BLaER1 treated with 17β-estradiol and CSF1 and Interleukin-3, amounts not matched to agents 10 nM and 100 nM (cell line): ENCODE measurements at regions not wholly inside any gene's neighbourhood (a gene's known extent, or its start where the extent isn't known, plus 50 kb on each side); places are given as distances from the start of the nearest gene placed in this dataset.
"Not testable (repeated sequence)": the region's sequence is repeated elsewhere in the genome, so short reads cannot be mapped to it uniquely, and the experiment has no call there.

Experiments
- H3K27ac ChIP-seq, 11 experiments: shearing (Covaris generic); formaldehyde crosslinking; 2 replicates each; pipeline ENCODE4 v1.8.1; 2022
- H3K27me3 ChIP-seq, 11 experiments: shearing (Covaris generic); formaldehyde crosslinking; 2 replicates each; pipeline ENCODE4 v1.8.1; 2022
- H3K36me3 ChIP-seq, 11 experiments: shearing (Covaris generic); formaldehyde crosslinking; 2 replicates each; pipeline ENCODE4 v1.8.1; 2022
- H3K4me1 ChIP-seq, 10 experiments: shearing (Covaris generic); formaldehyde crosslinking; 2 replicates each; pipeline ENCODE4 v1.8.1; 2022
- H3K4me2 ChIP-seq, 11 experiments: shearing (Covaris generic); formaldehyde crosslinking; 2 replicates each; pipeline ENCODE4 v1.8.1; 2022
- H3K4me3 ChIP-seq, 10 experiments: shearing (Covaris generic); formaldehyde crosslinking; 2 replicates each; pipeline ENCODE4 v1.8.1; 2022
- H3K9ac ChIP-seq, 11 experiments: shearing (Covaris generic); formaldehyde crosslinking; 2 replicates each; pipeline ENCODE4 v1.8.1; 2022
- H3K9me3 ChIP-seq, 11 experiments: shearing (Covaris generic); formaldehyde crosslinking; replicated peaks in 1 of 11; 2 replicates each; pipeline ENCODE4 v1.8.1; 2022
- H4K20me1 ChIP-seq, 11 experiments: shearing (Covaris generic); formaldehyde crosslinking; 2 replicates each; pipeline ENCODE4 v1.8.1; 2022
- Cebpa-rat ChIP-seq, 11 experiments: shearing (Covaris generic); IDR thresholded peaks; 2 replicates each; pipeline ENCODE4 v1.8.1; 2022

DNA sequence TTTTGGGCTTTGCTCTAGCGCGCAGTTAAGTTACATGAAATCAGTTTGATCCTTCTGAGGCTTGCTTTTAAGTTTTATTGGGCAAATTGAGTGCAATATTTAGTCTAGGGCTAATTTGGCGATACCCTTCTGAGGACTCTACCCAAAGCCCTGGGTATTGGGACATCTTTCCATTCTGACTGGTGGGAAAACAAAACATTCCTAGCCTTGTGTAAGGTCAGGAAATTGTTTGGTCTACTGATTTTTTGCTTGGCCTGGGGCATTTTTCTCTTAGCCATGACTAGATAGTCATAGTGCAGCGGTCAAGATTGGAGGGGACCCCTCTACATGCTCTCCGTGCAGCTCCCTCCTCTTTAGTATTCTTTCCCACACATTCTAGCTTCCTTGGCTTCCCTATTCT, 189.6 kb upstream of the PTGFR start:
- TF ChIP-seq Cebpa-rat (IDR thresholded peaks at IDR 0.05) = no peak
- no peaks in the 10 kb centered on the region for H3K4me1 ChIP-seq

DNA sequence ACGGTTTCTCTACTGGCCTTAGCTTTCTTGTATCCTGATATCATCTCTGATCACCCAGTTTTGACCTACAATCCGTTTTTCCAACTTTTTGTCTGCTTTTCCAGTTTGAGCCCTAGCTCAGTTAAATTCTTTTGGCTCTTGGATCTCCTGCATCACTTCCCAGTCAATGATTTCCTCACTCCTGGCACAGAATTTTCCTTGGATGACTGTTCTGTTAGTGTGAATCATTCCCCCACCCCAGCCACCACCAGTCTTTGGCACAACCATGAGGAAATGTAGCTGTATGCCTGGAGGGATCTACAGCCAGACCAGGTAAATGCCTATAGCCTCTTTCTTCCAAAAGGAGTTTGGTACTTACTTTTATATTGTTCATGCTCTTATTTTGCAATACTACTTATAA, 187.2 kb upstream of the PTGFR start:
- H3K4me1 ChIP-seq = no peaks in the 10 kb centered on the region
- H3K9ac ChIP-seq = no peak overlapping the region
- no peak overlapping the region for H3K4me3 ChIP-seq
- H3K27ac ChIP-seq = no peak overlapping the region
- H3K9me3 ChIP-seq = peaks cover 0 to 6% (median 0%) of the 10 kb centered on the region in 11 experiments; a peak in 1 of 22 replicates
- no peak for TF ChIP-seq Cebpa-rat (IDR thresholded peaks at IDR 0.05)
- no peaks in the 10 kb centered on the region; a peak in 1 of 22 replicates for H3K36me3 ChIP-seq
- H4K20me1 ChIP-seq = no peaks in the 10 kb centered on the region
- H3K4me2 ChIP-seq = no peak overlapping the region
- no peaks in the 10 kb centered on the region for H3K27me3 ChIP-seq

More for the DNA sequence above, 189.6 kb upstream of the PTGFR start:
- Histone ChIP-seq H3K27ac (no peak overlapping the region), H3K27me3 (no peaks in the 10 kb centered on the region), H3K4me2 (no peak overlapping the region), H3K9ac (no peak overlapping the region), H4K20me1 (no peaks in the 10 kb centered on the region), H3K9me3 (peaks cover 0 to 16% (median 0%) of the 10 kb centered on the region in 11 experiments; a peak in 5 of 22 replicates), H3K36me3 (no peaks in the 10 kb centered on the region; a peak in 1 of 22 replicates), H3K4me3 (no peak overlapping the region)

DNA sequence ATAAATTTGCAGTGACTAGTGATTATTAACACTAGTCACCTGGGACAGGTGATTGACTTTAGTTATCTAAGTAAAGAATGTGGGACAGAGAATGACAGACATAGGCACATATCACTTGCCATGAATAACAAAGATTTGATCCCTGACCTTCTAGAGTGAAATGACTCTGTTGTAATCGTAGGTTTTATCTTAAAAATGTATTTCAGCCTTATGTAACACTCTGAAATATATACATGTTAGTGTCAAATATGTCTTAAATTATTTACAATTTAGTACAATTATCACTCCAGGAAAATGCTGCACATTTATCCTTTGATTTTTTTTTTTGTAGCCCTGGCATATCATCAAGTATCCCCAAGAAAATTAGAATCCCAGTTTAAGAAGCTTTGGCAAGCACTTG, 186.4 kb upstream of the PTGFR start:
- TF ChIP-seq Cebpa-rat (IDR thresholded peaks at IDR 0.05) = no peak
- H3K27ac ChIP-seq = no peak overlapping the region

DNA sequence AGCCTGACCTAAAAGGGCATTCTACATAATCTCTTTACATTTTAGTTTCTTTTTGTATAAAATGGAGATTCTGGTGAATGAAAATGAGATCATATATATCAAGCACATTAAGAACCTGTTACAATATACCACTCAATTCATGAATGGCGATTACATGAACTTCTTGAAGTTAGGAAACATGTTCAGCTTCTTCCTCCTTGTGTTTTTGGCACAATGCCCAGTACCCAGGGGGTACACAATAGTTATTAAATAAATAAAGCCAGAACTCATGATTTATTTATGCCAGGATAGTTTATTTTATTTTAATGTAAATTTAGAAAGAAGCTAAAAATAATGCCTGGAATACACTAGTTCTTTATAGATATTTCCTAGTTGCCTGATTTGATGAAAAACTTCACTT, 186.0 kb upstream of the PTGFR start:
- Histone ChIP-seq H4K20me1 (no peaks in the 10 kb centered on the region), H3K27me3 (no peaks in the 10 kb centered on the region), H3K4me3 (no peak overlapping the region), H3K4me1 (no peaks in the 10 kb centered on the region), H3K9ac (no peak overlapping the region), H3K36me3 (no peaks in the 10 kb centered on the region), H3K9me3 (0 out of 22 replicates have a peak, but pooled peaks cover 0 to 5% (median 0%) of the 10 kb centered on the region in 11 experiments), H3K27ac (no peak overlapping the region), H3K4me2 (no peak overlapping the region)
- TF ChIP-seq Cebpa-rat (IDR thresholded peaks at IDR 0.05) = no peak

More for the DNA sequence above, 186.4 kb upstream of the PTGFR start:
- H3K4me1 ChIP-seq = no peaks in the 10 kb centered on the region
- H3K27me3 ChIP-seq = no peaks in the 10 kb centered on the region
- H4K20me1 ChIP-seq = no peaks in the 10 kb centered on the region
- no peak overlapping the region for H3K4me3 ChIP-seq
- no peak overlapping the region for H3K9ac ChIP-seq
- no peak overlapping the region for H3K4me2 ChIP-seq
- no peaks in the 10 kb centered on the region for H3K36me3 ChIP-seq
- H3K9me3 ChIP-seq = 0 out of 22 replicates have a peak, but pooled peaks cover 0 to 5% (median 0%) of the 10 kb centered on the region in 11 experiments

DNA sequence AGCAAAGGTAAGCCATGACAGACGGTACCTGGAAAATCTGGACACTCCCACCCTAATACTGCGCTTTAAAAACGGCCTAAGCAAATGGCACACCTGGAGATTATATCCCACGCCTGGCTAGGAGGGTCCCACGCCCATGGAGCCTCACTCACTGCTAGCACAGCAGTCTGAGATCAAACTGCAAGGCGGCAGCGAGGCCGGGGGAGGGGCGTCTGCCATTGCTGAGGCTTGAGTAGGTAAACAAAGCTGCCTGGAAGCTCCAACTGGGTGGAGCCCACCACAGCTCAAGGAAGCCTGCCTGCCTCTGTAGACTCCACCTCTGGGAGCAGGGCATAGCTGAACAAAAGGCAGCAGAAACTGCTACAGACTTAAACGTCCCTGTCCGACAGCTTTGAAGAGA, 180.5 kb upstream of the PTGFR start:
- not testable (repeated sequence) for H3K4me2 ChIP-seq, H3K9me3 ChIP-seq, H4K20me1 ChIP-seq, H3K4me3 ChIP-seq, H3K27ac ChIP-seq, H3K9ac ChIP-seq, H3K27me3 ChIP-seq, H3K36me3 ChIP-seq, H3K4me1 ChIP-seq

DNA sequence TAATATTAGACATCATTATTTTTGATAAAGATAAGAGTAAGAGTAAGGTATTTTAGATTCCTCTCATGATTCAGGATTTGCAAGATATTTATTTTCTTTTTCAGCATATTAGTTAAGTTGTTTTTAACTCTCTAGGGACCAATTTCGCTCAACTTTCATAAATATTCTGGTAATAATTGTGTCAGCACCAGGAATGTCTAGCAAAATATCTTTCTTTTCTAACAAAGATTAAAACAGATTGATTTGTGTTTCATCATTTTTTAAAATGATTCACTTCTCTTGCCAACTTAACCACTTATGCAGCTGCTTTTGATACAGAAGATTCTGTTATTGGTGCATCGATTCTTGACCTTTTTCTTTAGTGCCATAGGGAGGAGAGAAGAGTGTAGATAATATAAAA, 172.8 kb upstream of the PTGFR start:
- TF ChIP-seq Cebpa-rat (IDR thresholded peaks at IDR 0.05) = no peak
- H3K4me3 ChIP-seq = no peak overlapping the region
- no peaks in the 10 kb centered on the region for H3K27me3 ChIP-seq
- no peaks in the 10 kb centered on the region for H4K20me1 ChIP-seq
- H3K27ac ChIP-seq = no peak overlapping the region
- no peaks in the 10 kb centered on the region for H3K9me3 ChIP-seq
- no peak overlapping the region for H3K9ac ChIP-seq
- H3K4me2 ChIP-seq = no peak overlapping the region
- no peaks in the 10 kb centered on the region for H3K4me1 ChIP-seq
- H3K36me3 ChIP-seq = no peaks in the 10 kb centered on the region

DNA sequence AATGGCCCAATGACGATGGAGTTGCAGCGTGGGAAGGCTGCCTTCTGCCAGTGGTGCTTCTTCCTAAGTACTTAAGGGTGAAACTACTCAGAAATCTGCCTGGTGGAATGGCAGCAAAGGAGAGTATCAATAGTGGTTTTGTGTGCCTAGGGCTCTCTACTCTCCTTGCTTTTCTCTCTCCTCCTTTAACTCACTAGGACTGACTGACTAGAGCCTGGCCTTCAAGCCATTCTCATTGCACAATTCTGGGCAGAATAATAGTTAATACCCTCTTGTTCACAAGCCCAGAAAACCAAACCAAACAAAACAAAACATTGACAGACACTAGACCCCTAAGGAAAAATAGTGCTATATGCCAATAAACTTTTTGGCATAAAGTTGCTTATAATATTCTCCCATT, 171.2 kb upstream of the PTGFR start:
- Histone ChIP-seq H3K4me2 (no peak overlapping the region), H3K36me3 (no peaks in the 10 kb centered on the region), H3K27me3 (no peaks in the 10 kb centered on the region), H4K20me1 (no peaks in the 10 kb centered on the region), H3K27ac (no peak overlapping the region), H3K9me3 (no peaks in the 10 kb centered on the region), H3K9ac (no peak overlapping the region), H3K4me1 (no peaks in the 10 kb centered on the region), H3K4me3 (no peak overlapping the region)
- TF ChIP-seq Cebpa-rat (IDR thresholded peaks at IDR 0.05) = no peak

DNA sequence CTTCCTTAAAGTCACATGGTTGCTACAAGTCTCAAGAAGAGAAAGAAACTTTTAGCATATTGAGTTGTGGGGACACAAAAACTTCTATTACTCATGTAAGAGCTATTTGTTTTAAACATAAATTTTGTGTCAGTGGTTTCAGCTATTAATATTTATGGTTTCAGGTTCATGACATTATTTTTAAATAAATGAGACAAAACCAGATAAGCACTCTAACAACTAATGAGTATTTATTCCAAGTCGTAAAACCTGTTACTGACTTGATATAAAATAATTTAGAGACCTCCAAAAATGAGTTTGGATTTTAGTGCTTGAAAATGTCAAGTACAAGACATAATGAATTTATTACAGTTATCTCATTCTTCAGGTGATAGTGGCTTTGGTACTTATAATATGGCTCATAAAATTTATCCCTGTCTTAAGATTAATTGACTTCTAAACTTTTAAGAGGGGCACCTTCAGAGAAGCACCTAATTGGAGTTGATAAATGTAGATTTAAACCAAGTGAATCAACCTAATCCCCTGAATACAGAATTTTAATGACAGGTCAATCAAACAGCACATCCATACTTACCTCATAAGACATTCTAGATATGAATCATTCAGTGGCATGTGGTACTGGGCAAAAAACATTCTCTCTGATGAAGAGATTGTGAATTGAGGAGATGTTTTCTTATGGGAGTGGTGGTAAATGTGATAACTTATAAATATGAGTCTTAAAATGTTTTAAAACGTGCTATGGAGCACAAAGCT, 167.7 kb upstream of the PTGFR start:
- H4K20me1 ChIP-seq = no peaks in the 10 kb centered on the region
- H3K9me3 ChIP-seq = no peaks in the 10 kb centered on the region
- no peak overlapping the region for H3K4me3 ChIP-seq
- no peak overlapping the region for H3K4me2 ChIP-seq
- no peaks in the 10 kb centered on the region for H3K36me3 ChIP-seq
- H3K27me3 ChIP-seq = no peaks in the 10 kb centered on the region
- H3K27ac ChIP-seq = no peak overlapping the region
- no peaks in the 10 kb centered on the region for H3K4me1 ChIP-seq
- no peak overlapping the region for H3K9ac ChIP-seq
- TF ChIP-seq Cebpa-rat (IDR thresholded peaks at IDR 0.05) = no peak

DNA sequence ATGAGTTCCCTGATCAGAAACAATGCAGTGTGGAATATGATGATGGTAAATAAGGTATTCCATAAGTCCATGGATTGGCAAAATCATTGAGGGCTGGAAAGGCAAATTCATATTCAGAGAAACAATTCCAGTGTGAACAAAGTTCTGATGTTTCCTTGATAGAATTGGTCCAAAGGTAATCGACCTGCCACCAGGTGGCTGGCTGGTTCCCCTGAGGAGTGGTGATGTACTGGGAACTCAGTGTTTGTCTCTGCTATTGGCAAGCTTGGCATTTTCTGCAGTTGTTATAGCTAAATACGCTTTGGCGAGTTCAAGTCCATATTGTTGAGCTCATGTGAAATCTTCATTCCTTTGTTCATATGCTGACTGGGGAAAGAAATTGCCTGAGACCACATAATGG, 165.5 kb upstream of the PTGFR start:
- TF ChIP-seq Cebpa-rat (IDR thresholded peaks at IDR 0.05) = no peak

DNA sequence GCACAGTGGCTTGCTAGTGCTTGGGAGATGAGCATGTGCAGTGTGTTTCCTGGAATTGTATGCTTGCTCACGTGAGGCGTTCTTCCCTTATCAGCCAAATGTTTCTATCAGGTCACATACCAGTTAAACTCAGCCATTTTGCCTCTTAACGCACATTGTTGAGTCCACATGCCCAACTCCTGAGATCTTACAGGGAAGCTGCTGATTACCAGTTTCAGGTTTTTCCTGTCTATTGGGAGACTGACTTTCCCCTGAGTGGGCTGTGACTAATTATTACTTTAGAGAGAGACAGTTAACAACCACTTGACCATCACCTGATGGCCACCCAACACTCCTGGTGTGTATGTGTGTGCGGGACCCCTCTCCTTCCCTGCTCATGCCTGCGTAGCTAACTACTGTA, 161.3 kb upstream of the PTGFR start:
- H3K4me2 ChIP-seq = no peak overlapping the region
- H3K4me3 ChIP-seq = no peak overlapping the region
- H4K20me1 ChIP-seq = no peaks in the 10 kb centered on the region
- no peak overlapping the region for H3K27ac ChIP-seq
- H3K9me3 ChIP-seq = no peaks in the 10 kb centered on the region
- H3K9ac ChIP-seq = no peak overlapping the region
- H3K36me3 ChIP-seq = no peaks in the 10 kb centered on the region
- H3K27me3 ChIP-seq = no peaks in the 10 kb centered on the region
- H3K4me1 ChIP-seq = no peaks in the 10 kb centered on the region
- TF ChIP-seq Cebpa-rat (IDR thresholded peaks at IDR 0.05) = no peak

More for the DNA sequence above, 165.5 kb upstream of the PTGFR start:
- Histone ChIP-seq H3K27ac (no peak overlapping the region), H3K27me3 (no peaks in the 10 kb centered on the region), H3K4me3 (no peak overlapping the region), H4K20me1 (no peaks in the 10 kb centered on the region), H3K4me1 (no peaks in the 10 kb centered on the region), H3K36me3 (no peaks in the 10 kb centered on the region), H3K9me3 (no peaks in the 10 kb centered on the region), H3K9ac (no peak overlapping the region), H3K4me2 (no peak overlapping the region)
